Peyer's patch (tissue), 4 donors: ENCODE measurements at regions not wholly inside any gene's neighbourhood (a gene's known extent, or its start where the extent isn't known, plus 50 kb on each side); places are given as distances from the start of the nearest gene placed in this dataset.

Experiments
- POLR2A ChIP-seq, 2 donors: fragments of 450-650 bp; IDR thresholded peaks; one replicate each; pipeline ENCODE4 v1.5.1; 2017; ENCODE audit warnings: antibody characterized with exemption in 2 of 2, mild to moderate bottlenecking in 2 of 2, moderate library complexity in 2 of 2
- TF ChIP-seq, protein P1 (sequence below), 6 experiments: fragments of 450-650 bp in 4 of 6; fragments of 200-600 bp in 2 of 6; sonication (generic) in 1 of 6; IDR thresholded peaks; one replicate each; pipeline ENCODE4 v1.5.1; 2017 to 2019; ENCODE audit warnings: antibody characterized with exemption in 6 of 6, mild to moderate bottlenecking in 3 of 6, moderate library complexity in 1 of 6

- TF ChIP-seq, protein P1, sequence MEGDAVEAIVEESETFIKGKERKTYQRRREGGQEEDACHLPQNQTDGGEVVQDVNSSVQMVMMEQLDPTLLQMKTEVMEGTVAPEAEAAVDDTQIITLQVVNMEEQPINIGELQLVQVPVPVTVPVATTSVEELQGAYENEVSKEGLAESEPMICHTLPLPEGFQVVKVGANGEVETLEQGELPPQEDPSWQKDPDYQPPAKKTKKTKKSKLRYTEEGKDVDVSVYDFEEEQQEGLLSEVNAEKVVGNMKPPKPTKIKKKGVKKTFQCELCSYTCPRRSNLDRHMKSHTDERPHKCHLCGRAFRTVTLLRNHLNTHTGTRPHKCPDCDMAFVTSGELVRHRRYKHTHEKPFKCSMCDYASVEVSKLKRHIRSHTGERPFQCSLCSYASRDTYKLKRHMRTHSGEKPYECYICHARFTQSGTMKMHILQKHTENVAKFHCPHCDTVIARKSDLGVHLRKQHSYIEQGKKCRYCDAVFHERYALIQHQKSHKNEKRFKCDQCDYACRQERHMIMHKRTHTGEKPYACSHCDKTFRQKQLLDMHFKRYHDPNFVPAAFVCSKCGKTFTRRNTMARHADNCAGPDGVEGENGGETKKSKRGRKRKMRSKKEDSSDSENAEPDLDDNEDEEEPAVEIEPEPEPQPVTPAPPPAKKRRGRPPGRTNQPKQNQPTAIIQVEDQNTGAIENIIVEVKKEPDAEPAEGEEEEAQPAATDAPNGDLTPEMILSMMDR (IDR thresholded peaks at IDR 0.05): no peak
- TF ChIP-seq POLR2A (IDR thresholded peaks at IDR 0.05): no peak
These were observed 81.7 kb upstream of the STOX2 start for GRCh38 chr4:183823434-183823833.
